ENCODE measurements at regions not wholly inside any gene's neighbourhood (a gene's known extent, or its start where the extent isn't known, plus 50 kb on each side); places are given as distances from the start of the nearest gene placed in this dataset.

DNA sequence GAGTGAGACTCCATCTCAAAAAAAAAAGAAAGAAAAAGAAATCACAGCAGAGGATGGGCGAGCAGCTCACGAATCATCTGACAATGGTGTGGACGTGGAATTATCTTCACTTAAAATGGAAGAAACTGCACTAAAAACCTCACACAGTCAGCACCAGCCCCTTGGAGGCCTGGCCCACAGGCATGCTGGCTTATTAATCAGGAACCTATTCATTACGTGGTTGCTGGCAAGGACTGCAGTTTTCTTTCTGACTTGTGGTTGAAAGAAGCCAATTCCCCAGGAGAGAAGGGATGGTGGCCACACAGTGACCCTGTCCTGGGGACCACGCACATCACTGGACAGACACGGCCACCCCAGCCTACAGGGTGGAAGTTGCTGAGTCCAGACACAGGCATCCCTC, 401.1 kb downstream of the CTTN start:
- no peak for TF ChIP-seq CEBPB (IDR thresholded peaks at IDR 0.05)

DNA sequence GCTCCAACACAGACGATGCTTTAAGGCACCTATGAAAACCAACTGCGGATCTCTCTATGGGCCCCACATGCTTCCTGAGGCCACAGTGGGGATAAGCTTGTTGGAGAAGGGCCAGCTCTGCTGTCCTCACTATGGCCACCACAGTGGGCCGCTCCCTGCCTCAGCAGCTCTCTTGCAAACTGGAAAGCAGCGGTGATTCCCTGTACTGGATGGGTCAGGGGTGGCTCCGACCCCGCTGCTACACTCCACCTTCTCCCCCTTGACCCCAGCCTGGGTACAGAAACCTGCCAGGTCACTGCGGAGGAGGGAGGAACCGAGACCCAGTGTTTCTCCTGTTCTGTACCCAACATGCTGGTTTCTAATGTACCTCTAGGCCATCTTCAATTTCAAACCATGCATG, 403.9 kb downstream of the CTTN start:
- TF ChIP-seq, protein P1, sequence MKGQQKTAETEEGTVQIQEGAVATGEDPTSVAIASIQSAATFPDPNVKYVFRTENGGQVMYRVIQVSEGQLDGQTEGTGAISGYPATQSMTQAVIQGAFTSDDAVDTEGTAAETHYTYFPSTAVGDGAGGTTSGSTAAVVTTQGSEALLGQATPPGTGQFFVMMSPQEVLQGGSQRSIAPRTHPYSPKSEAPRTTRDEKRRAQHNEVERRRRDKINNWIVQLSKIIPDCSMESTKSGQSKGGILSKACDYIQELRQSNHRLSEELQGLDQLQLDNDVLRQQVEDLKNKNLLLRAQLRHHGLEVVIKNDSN (IDR thresholded peaks at IDR 0.05), result no peak
- TF ChIP-seq TEAD4 (IDR thresholded peaks at IDR 0.05), result no peak

GRCh38 chr11:70804139-70804837, 406.0 kb downstream of the CTTN start:
- TF ChIP-seq EGR1 (IDR thresholded peaks at IDR 0.05) (no peak), REST (IDR thresholded peaks at IDR 0.05; ENCODE audit: low read depth) (no peak), CEBPB (IDR thresholded peaks at IDR 0.05) (no peak), TCF12 (IDR thresholded peaks at IDR 0.05; ENCODE audit: low read depth) (no peak), TAF1 (IDR thresholded peaks at IDR 0.05; ENCODE audit: low read depth) (no peak), ZBTB7A (IDR thresholded peaks at IDR 0.05; ENCODE audit: low read depth) (no peak), CREB1 (IDR thresholded peaks at IDR 0.05; ENCODE audit: low read depth) (no peak), NFIC (IDR thresholded peaks at IDR 0.05) (no peak), RAD21 (IDR thresholded peaks at IDR 0.05; ENCODE audit: low read depth) (no peak), YY1 (IDR thresholded peaks at IDR 0.05; ENCODE audit: low read depth) (no peak), TEAD4 (IDR thresholded peaks at IDR 0.05) (no peak), EP300 (IDR thresholded peaks at IDR 0.05; ENCODE audit: borderline replicate concordance) (no peak)
- TF ChIP-seq, protein P2, sequence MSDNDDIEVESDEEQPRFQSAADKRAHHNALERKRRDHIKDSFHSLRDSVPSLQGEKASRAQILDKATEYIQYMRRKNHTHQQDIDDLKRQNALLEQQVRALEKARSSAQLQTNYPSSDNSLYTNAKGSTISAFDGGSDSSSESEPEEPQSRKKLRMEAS (IDR thresholded peaks at IDR 0.05), result no peak
- TF ChIP-seq, protein P1 (IDR thresholded peaks at IDR 0.05), result no peak

DNA sequence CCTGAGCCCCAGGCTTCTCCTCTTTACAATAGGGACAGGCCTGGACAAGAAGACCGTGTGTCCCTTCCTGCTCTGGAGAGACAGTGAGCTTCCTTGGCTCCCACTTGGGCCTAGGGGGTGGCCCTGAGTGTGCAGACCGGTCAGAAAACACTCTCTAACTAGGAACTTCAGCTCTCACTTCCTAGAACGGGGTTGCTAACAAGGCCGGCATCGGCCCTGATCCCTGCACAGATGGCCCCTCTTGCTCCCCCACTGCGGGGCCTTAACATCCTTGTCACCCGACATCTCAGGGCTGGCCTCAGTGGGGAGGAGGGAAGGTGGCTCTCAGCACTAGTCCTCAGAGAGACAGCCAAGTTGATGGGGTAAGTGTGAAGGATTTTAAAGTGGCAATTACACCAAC, 406.9 kb downstream of the CTTN start:
- TF ChIP-seq NFIC (IDR thresholded peaks at IDR 0.05) (no peak), YY1 (IDR thresholded peaks at IDR 0.05; ENCODE audit: low read depth) (no peak), RAD21 (IDR thresholded peaks at IDR 0.05; ENCODE audit: low read depth) (no peak), EP300 (IDR thresholded peaks at IDR 0.05; ENCODE audit: borderline replicate concordance) (no peak), TAF1 (IDR thresholded peaks at IDR 0.05; ENCODE audit: low read depth) (no peak), CEBPB (IDR thresholded peaks at IDR 0.05) (no peak), EGR1 (IDR thresholded peaks at IDR 0.05) (no peak), ZBTB7A (IDR thresholded peaks at IDR 0.05; ENCODE audit: low read depth) (no peak), TCF12 (IDR thresholded peaks at IDR 0.05; ENCODE audit: low read depth) (no peak), TEAD4 (IDR thresholded peaks at IDR 0.05) (no peak), FOXM1 (IDR thresholded peaks at IDR 0.05; ENCODE audit: borderline replicate concordance, low read depth) (no peak), REST (IDR thresholded peaks at IDR 0.05; ENCODE audit: low read depth) (no peak), CREB1 (IDR thresholded peaks at IDR 0.05; ENCODE audit: low read depth) (no peak)
- TF ChIP-seq, protein P2 (IDR thresholded peaks at IDR 0.05), result no peak
- TF ChIP-seq, protein P1 (IDR thresholded peaks at IDR 0.05), result no peak

DNA sequence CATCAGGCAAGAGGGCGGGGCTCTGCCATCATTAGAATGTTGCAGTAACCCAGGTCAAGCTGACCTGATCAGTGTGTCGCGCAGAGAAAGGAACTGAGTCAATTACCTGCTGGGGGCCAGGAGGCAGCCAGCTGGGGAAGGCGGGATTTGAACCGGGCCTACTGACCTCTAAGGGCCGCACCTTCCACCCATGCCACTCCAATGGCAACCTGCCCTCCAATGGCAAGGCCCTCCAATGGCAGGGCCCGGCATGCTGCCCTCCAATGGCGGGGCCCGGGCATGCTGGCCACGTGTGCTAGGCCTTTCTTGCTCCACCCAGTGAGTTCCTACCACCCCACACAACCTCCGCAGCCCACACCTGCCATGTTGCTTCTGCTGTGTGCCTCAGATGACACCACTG, 407.6 kb downstream of the CTTN start:
- TF ChIP-seq TEAD4 (IDR thresholded peaks at IDR 0.05) (no peak), ZBTB7A (IDR thresholded peaks at IDR 0.05; ENCODE audit: low read depth) (no peak), FOXM1 (IDR thresholded peaks at IDR 0.05; ENCODE audit: borderline replicate concordance, low read depth) (no peak), NFIC (IDR thresholded peaks at IDR 0.05) (no peak), YY1 (IDR thresholded peaks at IDR 0.05; ENCODE audit: low read depth) (no peak), CREB1 (IDR thresholded peaks at IDR 0.05; ENCODE audit: low read depth) (no peak), TCF12 (IDR thresholded peaks at IDR 0.05; ENCODE audit: low read depth) (no peak)
